ENCODE measurements at regions not wholly inside any gene's neighbourhood (a gene's known extent, or its start where the extent isn't known, plus 50 kb on each side); places are given as distances from the start of the nearest gene placed in this dataset.
"Not testable (repeated sequence)": the region's sequence is repeated elsewhere in the genome, so short reads cannot be mapped to it uniquely, and the experiment has no call there.

GRCh38 chr14:105601360-105602242 lies 75.2 kb downstream of the TMEM121 start:
- no peak for DNase-seq

- no peak for DNase-seq
These were observed 75.9 kb downstream of the TMEM121 start for GRCh38 chr14:105602243-105602750.

- no peak for DNase-seq
These were observed 76.7 kb downstream of the TMEM121 start for GRCh38 chr14:105602799-105603793.

GRCh38 chr14:105604531-105605463 lies 78.4 kb downstream of the TMEM121 start:
- DNase-seq: not testable (repeated sequence)

- no peak for DNase-seq
These were observed 79.3 kb downstream of the TMEM121 start for GRCh38 chr14:105605464-105606304.

- not testable (repeated sequence) for DNase-seq
These were observed 80.1 kb downstream of the TMEM121 start for GRCh38 chr14:105606305-105606975.

GRCh38 chr14:105607025-105607424 lies 80.6 kb downstream of the TMEM121 start:
- DNase-seq: not testable (repeated sequence)

- DNase-seq: not testable (repeated sequence)
These were observed 88.6 kb downstream of the TMEM121 start for GRCh38 chr14:105614987-105615386.

- not testable (repeated sequence) for DNase-seq
These were observed 89.8 kb downstream of the TMEM121 start for GRCh38 chr14:105615986-105616801.

- DNase-seq: no peak
These were observed 90.4 kb downstream of the TMEM121 start for GRCh38 chr14:105616802-105617192.

GRCh38 chr14:105617201-105617777 lies 90.9 kb downstream of the TMEM121 start:
- DNase-seq: no peak

- not testable (repeated sequence) for DNase-seq
These were observed 91.4 kb downstream of the TMEM121 start for GRCh38 chr14:105617805-105618204.

GRCh38 chr14:105619324-105619723 lies 92.9 kb downstream of the TMEM121 start:
- not testable (repeated sequence) for DNase-seq

- not testable (repeated sequence) for DNase-seq
These were observed 93.9 kb downstream of the TMEM121 start for GRCh38 chr14:105620178-105620864.

GRCh38 chr14:105620865-105621471 lies 94.6 kb downstream of the TMEM121 start:
- DNase-seq: not testable (repeated sequence)

GRCh38 chr14:105621479-105622328 lies 95.3 kb downstream of the TMEM121 start:
- not testable (repeated sequence) for DNase-seq

Measured in CD4-positive, alpha-beta T cell treated with Interleukin-1 beta for 1 hour (primary cell).